GM23338 (cell line): ENCODE measurements at regions not wholly inside any gene's neighbourhood (a gene's known extent, or its start where the extent isn't known, plus 50 kb on each side); places are given as distances from the start of the nearest gene placed in this dataset.

Experiments
- ATAC-seq: fragments of 200-7000 bp; cut with Tn5 transposase; 3 replicates; pipeline ENCODE4 v1.9.1; 2020
- DNase-seq: peaks from one replicate; pipeline ENCODE4 v3.0.0-alpha.2; 2015; ENCODE audit warnings: low spot score
- H2AFZ ChIP-seq: fragments of 200-600 bp; sonication (generic); 2 replicates; pipeline ENCODE4 v1.8.0; 2016; ENCODE audit warnings: antibody characterized with exemption, mild to moderate bottlenecking, moderate library complexity
- H3F3A ChIP-seq: fragments of 200-600 bp; sonication (generic); replicated peaks from 2 replicates; pipeline ENCODE4 v1.8.0; 2017; ENCODE audit warnings: antibody characterized with exemption, mixed run types, low read depth
- H3K27ac ChIP-seq: fragments of 200-600 bp; sonication (generic); 2 replicates; pipeline ENCODE4 v1.6.1; 2016; ENCODE audit warnings: low read depth
- H3K27me3 ChIP-seq: fragments of 200-600 bp; sonication (generic); 2 replicates; pipeline ENCODE4 v1.8.0; 2016; ENCODE audit warnings: mild to moderate bottlenecking, mixed run types, moderate library complexity; ENCODE audit not compliant: insufficient read depth
- H3K36me3 ChIP-seq: fragments of 200-600 bp; sonication (generic); 2 replicates; pipeline ENCODE4 v1.8.0; 2016; ENCODE audit warnings: mild to moderate bottlenecking; ENCODE audit not compliant: insufficient read depth
- H3K4me1 ChIP-seq: fragments of 200-600 bp; sonication (generic); 2 replicates; pipeline ENCODE4 v1.8.0; 2016; ENCODE audit warnings: mild to moderate bottlenecking, moderate library complexity; ENCODE audit not compliant: insufficient read depth
- H3K4me2 ChIP-seq: fragments of 200-600 bp; sonication (generic); 2 replicates; pipeline ENCODE4 v1.7.1; 2017; ENCODE audit warnings: mixed run types
- H3K4me3 ChIP-seq: fragments of 200-600 bp; sonication (generic); 2 replicates; pipeline ENCODE4 v1.6.1; 2016; ENCODE audit warnings: mixed run types
- H3K79me2 ChIP-seq: fragments of 200-600 bp; sonication (generic); replicated peaks from 2 replicates; pipeline ENCODE4 v1.8.0; 2017; ENCODE audit warnings: mild to moderate bottlenecking; ENCODE audit not compliant: insufficient read depth
- H3K9me2 ChIP-seq: fragments of 200-600 bp; sonication (generic); 2 replicates; pipeline ENCODE4 v1.8.0; 2017; ENCODE audit not compliant: insufficient read depth
- H4K20me1 ChIP-seq: fragments of 200-600 bp; sonication (generic); replicated peaks from 2 replicates; pipeline ENCODE4 v1.8.0; 2017; ENCODE audit warnings: mild to moderate bottlenecking; ENCODE audit not compliant: insufficient read depth
- H3K27ac Mint-ChIP-seq: 2 replicates; pipeline ENCODE4 v1.8.0; 2020; ENCODE audit warnings: inconsistent platforms, mild to moderate bottlenecking, moderate library complexity, mixed read lengths
- H3K27me3 Mint-ChIP-seq: 3 replicates; pipeline ENCODE4 v1.8.0; 2022; ENCODE audit warnings: low read depth, mild to moderate bottlenecking, moderate library complexity, mixed read lengths, inconsistent platforms; ENCODE audit not compliant: insufficient read depth, poor library complexity
- H3K36me3 Mint-ChIP-seq: 3 replicates; pipeline ENCODE4 v1.8.0; 2021; ENCODE audit warnings: low read depth, mild to moderate bottlenecking, inconsistent platforms, moderate library complexity, mixed read lengths
- H3K4me1 Mint-ChIP-seq: 3 replicates; pipeline ENCODE4 v1.8.0; 2020; ENCODE audit warnings: mild to moderate bottlenecking, inconsistent platforms, mixed read lengths
- H3K4me3 Mint-ChIP-seq: 3 replicates; pipeline ENCODE4 v1.8.0; 2021; ENCODE audit warnings: moderate library complexity, mild to moderate bottlenecking, inconsistent platforms, mixed read lengths
- H3K9me3 Mint-ChIP-seq: 3 replicates; pipeline ENCODE4 v1.8.0; 2020; ENCODE audit warnings: moderate library complexity, mild to moderate bottlenecking, inconsistent platforms, mixed read lengths
- CREB1 ChIP-seq: fragments of 250-450 bp; sonication (Bioruptor Pico); IDR thresholded peaks from 2 replicates; pipeline ENCODE4 v1.5.0; 2020; ENCODE audit warnings: low read depth, mild to moderate bottlenecking, moderate library complexity
- EZH2 ChIP-seq: fragments of 200-600 bp; sonication (generic); IDR thresholded peaks from one replicate; pipeline ENCODE4 v1.8.0; 2017; ENCODE audit warnings: antibody characterized with exemption, mild to moderate bottlenecking, low read depth; ENCODE audit not compliant: unreplicated experiment
- EZH2phosphoT487 ChIP-seq: fragments of 200-600 bp; sonication (generic); IDR thresholded peaks from one replicate; pipeline ENCODE4 v1.8.1; 2018; ENCODE audit warnings: antibody characterized with exemption; ENCODE audit not compliant: unreplicated experiment
- JUNB ChIP-seq: IDR thresholded peaks from one replicate; pipeline ENCODE4 v1.6.1; 2016; ENCODE audit warnings: antibody characterized with exemption; ENCODE audit not compliant: unreplicated experiment
- POLR2AphosphoS5 ChIP-seq: IDR thresholded peaks from 2 replicates; pipeline ENCODE4 v1.6.1; 2016; ENCODE audit warnings: antibody characterized with exemption, low read depth
- STAT1 ChIP-seq: IDR thresholded peaks from one replicate; pipeline ENCODE4 v1.6.1; 2016; ENCODE audit warnings: antibody characterized with exemption; ENCODE audit not compliant: unreplicated experiment
- ZNF114 ChIP-seq: fragments of 250-450 bp; sonication (Bioruptor Pico); IDR thresholded peaks from 2 replicates; pipeline ENCODE4 v1.5.0; 2020; ENCODE audit warnings: mild to moderate bottlenecking, moderate library complexity
- ZNF331 ChIP-seq: fragments of 250-450 bp; sonication (Bioruptor Pico); IDR thresholded peaks from 2 replicates; pipeline ENCODE4 v1.5.0; 2020; ENCODE audit warnings: low read depth, mild to moderate bottlenecking, moderate library complexity
- TF ChIP-seq, protein P1 (sequence below): IDR thresholded peaks from 2 replicates; pipeline ENCODE4 v1.6.1; 2016; ENCODE audit warnings: antibody characterized with exemption
- TF ChIP-seq, protein P2 (sequence below): fragments of 250-450 bp; sonication (Bioruptor Pico); IDR thresholded peaks from 2 replicates; pipeline ENCODE4 v1.5.0; 2020; ENCODE audit warnings: mild to moderate bottlenecking, moderate library complexity

DNA sequence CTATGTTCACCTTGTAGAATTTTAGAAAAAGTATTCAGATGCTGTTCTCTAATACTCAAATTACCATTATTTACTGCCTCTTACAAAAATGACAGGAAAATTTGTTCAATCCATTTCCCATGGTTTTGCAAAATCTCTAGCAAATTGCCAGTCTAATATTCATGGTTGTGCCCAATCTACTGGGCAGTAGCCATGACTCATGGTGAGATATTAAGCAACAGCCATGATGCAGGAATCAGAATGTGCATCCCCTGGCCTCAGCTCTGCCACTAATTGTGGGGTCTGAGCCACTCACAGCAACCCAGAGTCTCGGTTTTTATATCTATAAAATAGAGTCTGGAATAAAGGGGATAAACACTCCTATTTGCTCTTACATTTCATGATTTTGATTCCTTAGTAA, 353.6 kb downstream of the DEPDC1B start:
- no peaks in the 10 kb centered on the region for H3K9me2 ChIP-seq
- H3K27ac ChIP-seq = no peak overlapping the region
- TF ChIP-seq CREB1 (CRISPR knock-in tag) = no peak
- TF ChIP-seq EZH2phosphoT487 = no peak
- TF ChIP-seq ZNF114 (CRISPR knock-in tag) = no peak
- no peak for TF ChIP-seq POLR2AphosphoS5
- no peak for TF ChIP-seq STAT1
- TF ChIP-seq, protein P1, sequence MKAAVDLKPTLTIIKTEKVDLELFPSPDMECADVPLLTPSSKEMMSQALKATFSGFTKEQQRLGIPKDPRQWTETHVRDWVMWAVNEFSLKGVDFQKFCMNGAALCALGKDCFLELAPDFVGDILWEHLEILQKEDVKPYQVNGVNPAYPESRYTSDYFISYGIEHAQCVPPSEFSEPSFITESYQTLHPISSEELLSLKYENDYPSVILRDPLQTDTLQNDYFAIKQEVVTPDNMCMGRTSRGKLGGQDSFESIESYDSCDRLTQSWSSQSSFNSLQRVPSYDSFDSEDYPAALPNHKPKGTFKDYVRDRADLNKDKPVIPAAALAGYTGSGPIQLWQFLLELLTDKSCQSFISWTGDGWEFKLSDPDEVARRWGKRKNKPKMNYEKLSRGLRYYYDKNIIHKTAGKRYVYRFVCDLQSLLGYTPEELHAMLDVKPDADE = no peak
- no peak for TF ChIP-seq JUNB
- TF ChIP-seq ZNF331 = no peak
- TF ChIP-seq, protein P2, sequence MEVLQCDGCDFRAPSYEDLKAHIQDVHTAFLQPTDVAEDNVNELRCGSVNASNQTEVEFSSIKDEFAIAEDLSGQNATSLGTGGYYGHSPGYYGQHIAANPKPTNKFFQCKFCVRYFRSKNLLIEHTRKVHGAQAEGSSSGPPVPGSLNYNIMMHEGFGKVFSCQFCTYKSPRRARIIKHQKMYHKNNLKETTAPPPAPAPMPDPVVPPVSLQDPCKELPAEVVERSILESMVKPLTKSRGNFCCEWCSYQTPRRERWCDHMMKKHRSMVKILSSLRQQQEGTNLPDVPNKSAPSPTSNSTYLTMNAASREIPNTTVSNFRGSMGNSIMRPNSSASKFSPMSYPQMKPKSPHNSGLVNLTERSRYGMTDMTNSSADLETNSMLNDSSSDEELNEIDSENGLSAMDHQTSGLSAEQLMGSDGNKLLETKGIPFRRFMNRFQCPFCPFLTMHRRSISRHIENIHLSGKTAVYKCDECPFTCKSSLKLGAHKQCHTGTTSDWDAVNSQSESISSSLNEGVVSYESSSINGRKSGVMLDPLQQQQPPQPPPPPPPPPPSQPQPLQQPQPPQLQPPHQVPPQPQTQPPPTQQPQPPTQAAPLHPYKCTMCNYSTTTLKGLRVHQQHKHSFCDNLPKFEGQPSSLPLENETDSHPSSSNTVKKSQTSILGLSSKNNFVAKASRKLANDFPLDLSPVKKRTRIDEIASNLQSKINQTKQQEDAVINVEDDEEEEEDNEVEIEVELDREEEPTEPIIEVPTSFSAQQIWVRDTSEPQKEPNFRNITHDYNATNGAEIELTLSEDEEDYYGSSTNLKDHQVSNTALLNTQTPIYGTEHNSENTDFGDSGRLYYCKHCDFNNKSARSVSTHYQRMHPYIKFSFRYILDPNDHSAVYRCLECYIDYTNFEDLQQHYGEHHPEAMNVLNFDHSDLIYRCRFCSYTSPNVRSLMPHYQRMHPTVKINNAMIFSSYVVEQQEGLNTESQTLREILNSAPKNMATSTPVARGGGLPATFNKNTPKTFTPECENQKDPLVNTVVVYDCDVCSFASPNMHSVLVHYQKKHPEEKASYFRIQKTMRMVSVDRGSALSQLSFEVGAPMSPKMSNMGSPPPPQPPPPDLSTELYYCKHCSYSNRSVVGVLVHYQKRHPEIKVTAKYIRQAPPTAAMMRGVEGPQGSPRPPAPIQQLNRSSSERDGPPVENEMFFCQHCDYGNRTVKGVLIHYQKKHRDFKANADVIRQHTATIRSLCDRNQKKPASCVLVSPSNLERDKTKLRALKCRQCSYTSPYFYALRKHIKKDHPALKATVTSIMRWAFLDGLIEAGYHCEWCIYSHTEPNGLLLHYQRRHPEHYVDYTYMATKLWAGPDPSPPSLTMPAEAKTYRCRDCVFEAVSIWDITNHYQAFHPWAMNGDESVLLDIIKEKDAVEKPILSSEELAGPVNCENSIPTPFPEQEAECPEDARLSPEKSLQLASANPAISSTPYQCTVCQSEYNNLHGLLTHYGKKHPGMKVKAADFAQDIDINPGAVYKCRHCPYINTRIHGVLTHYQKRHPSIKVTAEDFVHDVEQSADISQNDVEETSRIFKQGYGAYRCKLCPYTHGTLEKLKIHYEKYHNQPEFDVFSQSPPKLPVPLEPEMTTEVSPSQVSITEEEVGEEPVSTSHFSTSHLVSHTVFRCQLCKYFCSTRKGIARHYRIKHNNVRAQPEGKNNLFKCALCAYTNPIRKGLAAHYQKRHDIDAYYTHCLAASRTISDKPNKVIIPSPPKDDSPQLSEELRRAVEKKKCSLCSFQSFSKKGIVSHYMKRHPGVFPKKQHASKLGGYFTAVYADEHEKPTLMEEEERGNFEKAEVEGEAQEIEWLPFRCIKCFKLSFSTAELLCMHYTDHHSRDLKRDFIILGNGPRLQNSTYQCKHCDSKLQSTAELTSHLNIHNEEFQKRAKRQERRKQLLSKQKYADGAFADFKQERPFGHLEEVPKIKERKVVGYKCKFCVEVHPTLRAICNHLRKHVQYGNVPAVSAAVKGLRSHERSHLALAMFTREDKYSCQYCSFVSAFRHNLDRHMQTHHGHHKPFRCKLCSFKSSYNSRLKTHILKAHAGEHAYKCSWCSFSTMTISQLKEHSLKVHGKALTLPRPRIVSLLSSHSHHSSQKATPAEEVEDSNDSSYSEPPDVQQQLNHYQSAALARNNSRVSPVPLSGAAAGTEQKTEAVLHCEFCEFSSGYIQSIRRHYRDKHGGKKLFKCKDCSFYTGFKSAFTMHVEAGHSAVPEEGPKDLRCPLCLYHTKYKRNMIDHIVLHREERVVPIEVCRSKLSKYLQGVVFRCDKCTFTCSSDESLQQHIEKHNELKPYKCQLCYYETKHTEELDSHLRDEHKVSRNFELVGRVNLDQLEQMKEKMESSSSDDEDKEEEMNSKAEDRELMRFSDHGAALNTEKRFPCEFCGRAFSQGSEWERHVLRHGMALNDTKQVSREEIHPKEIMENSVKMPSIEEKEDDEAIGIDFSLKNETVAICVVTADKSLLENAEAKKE (CRISPR knock-in tag) = no peak
- TF ChIP-seq EZH2 = no peak
- H3K4me2 ChIP-seq = no peak overlapping the region
- H3K27me3 ChIP-seq = no peaks in the 10 kb centered on the region
- DNase-seq (no peak), ATAC-seq (no peak)
- no peaks in the 10 kb centered on the region for H3K4me1 ChIP-seq
- H3K36me3 Mint-ChIP-seq = no peaks in the 10 kb centered on the region
- no peaks in the 10 kb centered on the region for H3K4me1 Mint-ChIP-seq
- H3K9me3 Mint-ChIP-seq = no peaks in the 10 kb centered on the region
- H2AFZ ChIP-seq = no peak overlapping the region
- H3K27me3 Mint-ChIP-seq = peaks cover 1% of the 10 kb centered on the region
- H3F3A ChIP-seq = no peaks in the 10 kb centered on the region
- H3K4me3 ChIP-seq = no peak overlapping the region
- H3K79me2 ChIP-seq = no peaks in the 10 kb centered on the region
- H4K20me1 ChIP-seq = no peaks in the 10 kb centered on the region
- no peaks in the 10 kb centered on the region for H3K36me3 ChIP-seq
- H3K4me3 Mint-ChIP-seq = no peak overlapping the region
- H3K27ac Mint-ChIP-seq = no peak overlapping the region
